Naive thymus-derived CD8-positive, alpha-beta T cell (primary cell): ENCODE measurements at regions not wholly inside any gene's neighbourhood (a gene's known extent, or its start where the extent isn't known, plus 50 kb on each side); places are given as distances from the start of the nearest gene placed in this dataset.
"Not testable (repeated sequence)": the region's sequence is repeated elsewhere in the genome, so short reads cannot be mapped to it uniquely, and the experiment has no call there.

Experiments used
- ATAC-seq, 2 donors: fragments of 150-1000 bp; cut with Tn5 transposase in 1 of 2; sonication (Bioruptor Pico), chemical (Tn5 transposase) in 1 of 2; 1 replicate in 1 of 2; 2 replicates in 1 of 2; pipeline ENCODE4 v1.10.0; 2021; ENCODE audit warnings: mild to moderate bottlenecking in 2 of 2, moderate library complexity in 2 of 2
- POLR2A ChIA-PET: fragments of 350-600 bp; sonication (Branson Sonifier 250); formaldehyde crosslinking; loops from one replicate; lab custom pipeline; 2021; ENCODE audit warnings: antibody characterized with exemption; lab: Charles Lee
- DNase-seq, 10 donors: peaks; one replicate each; pipeline versions ENCODE4 v3.0.0 to v3.0.0-alpha.2; 2020 to 2022
- H3K27ac Mint-ChIP-seq, 10 donors: one replicate each; pipeline ENCODE4 v1.8.0; 2020 to 2022; ENCODE audit warnings: mild to moderate bottlenecking in 10 of 10, mixed read lengths in 10 of 10, moderate library complexity in 4 of 10, inconsistent platforms in 1 of 10
- H3K27me3 Mint-ChIP-seq, 5 donors: one replicate each; pipeline ENCODE4 v1.8.0; 2021 to 2022; ENCODE audit warnings: mixed read lengths in 5 of 5
- H3K36me3 Mint-ChIP-seq, 3 donors: one replicate each; pipeline ENCODE4 v1.8.0; 2020 to 2022; ENCODE audit warnings: mixed read lengths in 3 of 3, mild to moderate bottlenecking in 2 of 3, inconsistent platforms in 1 of 3
- H3K4me1 Mint-ChIP-seq, 4 donors: one replicate each; pipeline ENCODE4 v1.8.0; 2021 to 2022; ENCODE audit warnings: mixed read lengths in 4 of 4
- H3K4me3 Mint-ChIP-seq, 10 donors: one replicate each; pipeline ENCODE4 v1.8.0; 2020 to 2022; ENCODE audit warnings: mild to moderate bottlenecking in 10 of 10, mixed read lengths in 10 of 10, moderate library complexity in 6 of 10, inconsistent platforms in 1 of 10
- H3K9me3 Mint-ChIP-seq, 9 donors: one replicate each; pipeline ENCODE4 v1.8.0; 2020 to 2022; ENCODE audit warnings: mixed read lengths in 9 of 9, mild to moderate bottlenecking in 3 of 9, inconsistent platforms in 1 of 9, moderate library complexity in 1 of 9

DNA sequence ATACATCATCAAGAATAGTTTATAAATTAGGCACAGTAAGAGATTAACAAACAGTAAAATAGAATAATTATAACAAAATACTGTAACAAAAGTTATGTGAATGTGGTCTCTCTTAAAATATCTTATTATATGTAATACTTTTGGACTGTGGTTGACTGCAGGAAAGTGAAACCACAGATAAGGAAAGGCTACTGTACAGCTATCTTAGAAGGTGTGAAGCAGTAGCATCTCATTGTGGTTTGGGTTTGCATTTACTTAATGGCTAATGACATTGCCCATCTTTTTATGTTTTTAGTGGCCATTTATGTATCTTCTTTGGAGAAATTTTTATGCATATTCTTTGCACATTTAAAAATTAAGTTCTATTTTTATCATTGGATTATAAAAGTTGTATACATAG lies 296.4 kb upstream of the MAGI2 start:
- H3K9me3 Mint-ChIP-seq: peaks cover 0 to 10% (median 5%) of the 10 kb centered on the region in 9 donors
- H3K27me3 Mint-ChIP-seq: peaks cover 0 to 2% (median 0%) of the 10 kb centered on the region in 5 donors
- no peak for ATAC-seq
- no peak for DNase-seq
- no peak overlapping the region for H3K4me3 Mint-ChIP-seq
- H3K27ac Mint-ChIP-seq: no peak overlapping the region
- POLR2A ChIA-PET: no interaction called here
- H3K36me3 Mint-ChIP-seq: no peaks in the 10 kb centered on the region
- no peaks in the 10 kb centered on the region for H3K4me1 Mint-ChIP-seq

- no peak for DNase-seq
- Mint-ChIP-seq H3K4me3 (no peak overlapping the region), H3K36me3 (no peaks in the 10 kb centered on the region), H3K27ac (no peak overlapping the region), H3K27me3 (no peaks in the 10 kb centered on the region), H3K4me1 (no peaks in the 10 kb centered on the region), H3K9me3 (peaks cover 0 to 7% (median 0%) of the 10 kb centered on the region in 9 donors)
- no peak for ATAC-seq
- POLR2A ChIA-PET: no interaction called here
Measured at GRCh38 chr7:79741684-79742083, 288.2 kb upstream of the MAGI2 start.

DNA sequence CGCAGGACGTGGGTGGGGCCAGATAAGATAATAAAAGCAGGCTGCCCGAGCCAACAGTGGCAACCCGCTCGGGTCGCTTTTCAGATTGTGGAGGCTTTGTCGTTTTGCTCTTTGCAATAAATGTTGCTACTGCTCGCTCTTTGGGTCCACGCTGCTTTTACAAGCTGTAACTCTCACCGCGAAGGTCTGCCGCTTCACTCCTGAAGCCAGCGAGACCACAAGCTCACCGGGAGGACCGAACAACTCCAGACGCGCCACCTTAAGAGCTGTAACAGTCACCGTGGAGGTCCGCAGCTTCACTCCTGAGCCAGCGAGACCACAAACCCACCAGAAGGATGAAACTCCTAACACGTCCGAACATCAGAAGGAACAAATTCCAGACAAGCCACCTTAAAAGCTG lies 286.6 kb upstream of the MAGI2 start:
- DNase-seq (no peak), ATAC-seq (no peak)
- Mint-ChIP-seq H3K36me3 (no peaks in the 10 kb centered on the region), H3K27me3 (no peaks in the 10 kb centered on the region), H3K4me3 (no peak overlapping the region), H3K27ac (no peak overlapping the region), H3K9me3 (peaks cover 0 to 6% (median 0%) of the 10 kb centered on the region in 9 donors), H3K4me1 (no peaks in the 10 kb centered on the region)
- POLR2A ChIA-PET: no interaction called here

GRCh38 chr7:79739036-79739709 lies 285.7 kb upstream of the MAGI2 start:
- POLR2A ChIA-PET, ATAC-seq, H3K4me3 Mint-ChIP-seq, H3K4me1 Mint-ChIP-seq, H3K36me3 Mint-ChIP-seq, H3K27ac Mint-ChIP-seq, DNase-seq, H3K27me3 Mint-ChIP-seq: not testable (repeated sequence)
- H3K9me3 Mint-ChIP-seq: peaks cover 0 to 11% (median 5%) of the 10 kb centered on the region in 9 donors

GRCh38 chr7:79736418-79736817 lies 283.0 kb upstream of the MAGI2 start:
- POLR2A ChIA-PET: no interaction called here
- H3K36me3 Mint-ChIP-seq: peaks cover 0 to 28% (median 2%) of the 10 kb centered on the region in 3 donors
- H3K9me3 Mint-ChIP-seq: peaks cover 21 to 36% (median 28%) of the 10 kb centered on the region in 9 donors

GRCh38 chr7:79735012-79735411 lies 281.5 kb upstream of the MAGI2 start:
- POLR2A ChIA-PET: no interaction called here
- Mint-ChIP-seq H3K36me3 (peaks cover 0 to 29% (median 2%) of the 10 kb centered on the region in 3 donors), H3K27ac (no peak overlapping the region)

More at GRCh38 chr7:79736418-79736817, 283.0 kb upstream of the MAGI2 start:
- no peak for DNase-seq
- Mint-ChIP-seq H3K27ac (no peak overlapping the region), H3K27me3 (no peaks in the 10 kb centered on the region), H3K4me3 (no peak overlapping the region), H3K4me1 (no peaks in the 10 kb centered on the region)
- no peak for ATAC-seq

GRCh38 chr7:79734181-79734580 lies 280.7 kb upstream of the MAGI2 start:
- POLR2A ChIA-PET: no interaction called here
- no peaks in the 10 kb centered on the region for H3K27me3 Mint-ChIP-seq

More at GRCh38 chr7:79735012-79735411, 281.5 kb upstream of the MAGI2 start:
- ATAC-seq: no peak
- Mint-ChIP-seq H3K4me3 (peak overlapping the region in 1 of 10 donors; percentile 6), H3K9me3 (peaks cover 24 to 46% (median 33%) of the 10 kb centered on the region in 9 donors), H3K4me1 (no peaks in the 10 kb centered on the region), H3K27me3 (no peaks in the 10 kb centered on the region)
- DNase-seq: no peak

GRCh38 chr7:79732535-79732934 lies 279.1 kb upstream of the MAGI2 start:
- no peak for DNase-seq
- POLR2A ChIA-PET: no interaction called here
- H3K4me3 Mint-ChIP-seq: no peak overlapping the region
- peaks cover 0 to 29% (median 2%) of the 10 kb centered on the region in 3 donors for H3K36me3 Mint-ChIP-seq
- no peak for ATAC-seq
- peaks cover 25 to 46% (median 34%) of the 10 kb centered on the region in 9 donors for H3K9me3 Mint-ChIP-seq
- H3K27me3 Mint-ChIP-seq: no peaks in the 10 kb centered on the region
- no peaks in the 10 kb centered on the region for H3K4me1 Mint-ChIP-seq
- peak overlapping the region in 1 of 10 donors; percentile 35 for H3K27ac Mint-ChIP-seq

More at GRCh38 chr7:79734181-79734580, 280.7 kb upstream of the MAGI2 start:
- no peaks in the 10 kb centered on the region for H3K4me1 Mint-ChIP-seq
- ATAC-seq (no peak), DNase-seq (no peak)
- H3K4me3 Mint-ChIP-seq: no peak overlapping the region
- H3K9me3 Mint-ChIP-seq: peaks cover 24 to 46% (median 34%) of the 10 kb centered on the region in 9 donors
- peaks cover 0 to 29% (median 2%) of the 10 kb centered on the region in 3 donors for H3K36me3 Mint-ChIP-seq
- H3K27ac Mint-ChIP-seq: no peak overlapping the region

DNA sequence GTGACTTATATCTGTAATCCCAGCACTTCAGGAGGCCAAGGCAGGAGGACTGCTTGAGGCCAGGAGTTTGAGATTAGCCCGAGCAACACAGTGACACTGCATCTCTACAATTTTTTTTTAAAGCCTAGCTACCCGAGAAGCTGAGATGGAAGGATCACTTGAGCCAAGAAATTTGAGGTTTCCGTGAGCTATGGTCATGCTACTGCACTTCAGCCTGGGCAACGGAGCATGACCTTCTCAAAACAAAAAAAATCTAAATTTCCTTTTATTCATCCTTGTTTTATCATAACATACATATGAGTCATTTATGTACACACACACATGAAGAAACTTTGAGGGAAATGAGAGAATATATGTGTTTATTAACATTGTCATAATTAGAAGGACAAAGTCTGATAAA lies 277.5 kb upstream of the MAGI2 start:
- ATAC-seq (no peak), DNase-seq (no peak)
- Mint-ChIP-seq H3K27me3 (no peaks in the 10 kb centered on the region), H3K27ac (no peak overlapping the region), H3K36me3 (peaks cover 0 to 29% (median 2%) of the 10 kb centered on the region in 3 donors), H3K9me3 (peaks cover 25 to 46% (median 34%) of the 10 kb centered on the region in 9 donors), H3K4me1 (no peaks in the 10 kb centered on the region), H3K4me3 (no peak overlapping the region)
- POLR2A ChIA-PET: no interaction called here

DNA sequence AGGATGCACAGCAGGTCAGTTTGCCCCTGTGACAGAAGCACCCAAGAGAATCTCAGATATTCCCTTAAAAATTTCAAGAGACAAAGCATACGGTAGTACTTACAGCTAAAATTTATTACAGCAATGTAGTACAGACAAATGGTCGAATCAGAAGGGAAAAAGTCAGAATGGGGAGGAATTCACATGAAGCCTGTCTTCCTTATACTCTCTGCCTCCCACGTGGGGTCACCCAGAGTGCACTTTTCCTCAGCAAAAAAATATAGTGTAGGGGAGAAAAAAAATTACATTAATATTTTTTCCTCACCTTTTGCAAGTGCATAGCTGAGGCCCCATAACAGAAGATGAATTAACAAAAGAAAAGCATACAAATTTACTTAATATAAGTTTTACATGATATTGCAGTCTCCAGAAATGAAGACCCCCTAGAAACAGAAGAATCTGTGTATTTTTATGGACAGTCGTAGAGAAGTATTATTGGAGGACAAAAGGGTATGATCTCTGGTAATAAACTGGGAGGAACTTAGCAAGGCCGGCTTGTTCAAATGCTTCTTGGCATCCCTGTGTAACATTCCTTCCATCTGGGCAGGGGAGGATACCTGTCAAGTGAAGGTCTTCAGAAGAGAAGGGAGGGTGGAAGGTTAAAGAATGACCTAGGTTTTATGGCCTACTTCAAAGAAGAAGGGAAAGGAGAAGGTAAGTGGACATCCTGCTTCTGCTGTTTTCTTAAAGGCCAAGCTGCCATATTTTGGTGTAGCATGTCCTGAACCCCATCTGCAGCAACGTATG lies 270.6 kb upstream of the MAGI2 start:
- Mint-ChIP-seq H3K27me3 (no peaks in the 10 kb centered on the region), H3K27ac (no peak overlapping the region), H3K9me3 (peaks cover 0 to 4% (median 0%) of the 10 kb centered on the region in 9 donors), H3K36me3 (no peaks in the 10 kb centered on the region), H3K4me3 (no peak overlapping the region), H3K4me1 (no peaks in the 10 kb centered on the region)
- POLR2A ChIA-PET: no interaction called here
- ATAC-seq (no peak), DNase-seq (no peak)

DNA sequence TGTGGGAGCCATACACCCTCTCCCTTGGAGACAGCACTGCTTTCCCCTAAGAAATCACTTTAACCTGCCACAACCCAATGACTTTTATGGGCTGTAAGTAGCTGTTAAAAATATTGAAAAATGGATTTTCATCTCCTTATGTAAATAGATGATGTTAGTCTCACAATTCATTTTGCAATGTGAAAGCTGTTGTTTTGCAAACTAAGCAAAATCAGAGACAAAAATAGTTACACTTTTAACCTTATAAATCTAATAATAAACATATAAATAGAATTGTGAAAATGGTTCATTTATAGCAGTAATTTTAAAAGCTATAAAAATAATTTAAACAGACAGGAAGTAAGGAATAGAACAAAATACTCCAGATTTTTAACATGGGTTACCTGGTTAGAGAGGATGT lies 268.8 kb upstream of the MAGI2 start:
- POLR2A ChIA-PET: no interaction called here
- Mint-ChIP-seq H3K36me3 (no peaks in the 10 kb centered on the region), H3K4me3 (no peak overlapping the region), H3K27me3 (no peaks in the 10 kb centered on the region), H3K27ac (no peak overlapping the region), H3K4me1 (no peaks in the 10 kb centered on the region), H3K9me3 (no peaks in the 10 kb centered on the region)
- ATAC-seq (no peak), DNase-seq (no peak)

GRCh38 chr7:79719216-79719615 lies 265.7 kb upstream of the MAGI2 start:
- Mint-ChIP-seq H3K36me3 (no peaks in the 10 kb centered on the region), H3K27ac (peak overlapping the region in 1 of 10 donors; percentile 9), H3K27me3 (no peaks in the 10 kb centered on the region), H3K4me1 (peaks cover 0 to 3% (median 0%) of the 10 kb centered on the region in 4 donors), H3K9me3 (no peaks in the 10 kb centered on the region), H3K4me3 (no peak overlapping the region)
- ATAC-seq (no peak), DNase-seq (no peak)
- POLR2A ChIA-PET: no interaction called here

DNA sequence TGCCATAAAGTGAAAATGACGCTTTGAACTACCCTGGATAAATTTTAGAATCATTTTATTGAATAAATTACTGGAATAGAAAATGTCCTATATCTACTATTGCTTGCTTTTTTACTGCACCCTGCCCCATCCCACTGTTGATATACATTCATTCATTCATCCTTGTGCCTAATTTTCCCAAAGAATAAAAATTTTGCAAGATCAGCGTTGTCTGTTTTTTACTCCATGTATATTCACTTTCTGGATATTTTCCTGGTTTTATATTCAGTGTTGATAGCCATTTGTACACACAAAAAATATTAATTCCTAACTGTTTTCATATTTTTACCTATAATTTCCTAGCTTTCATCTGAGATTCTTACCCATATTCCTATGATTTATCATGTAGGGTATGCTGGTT lies 262.9 kb upstream of the MAGI2 start:
- DNase-seq: no peak
- ATAC-seq: no peak
- POLR2A ChIA-PET: no interaction called here
- no peaks in the 10 kb centered on the region for H3K27me3 Mint-ChIP-seq
- no peaks in the 10 kb centered on the region for H3K9me3 Mint-ChIP-seq
- H3K36me3 Mint-ChIP-seq: no peaks in the 10 kb centered on the region
- H3K27ac Mint-ChIP-seq: no peak overlapping the region
- H3K4me1 Mint-ChIP-seq: peaks cover 0 to 3% (median 0%) of the 10 kb centered on the region in 4 donors
- H3K4me3 Mint-ChIP-seq: no peak overlapping the region
